GM21447 (cell line): ENCODE measurements at regions not wholly inside any gene's neighbourhood (a gene's known extent, or its start where the extent isn't known, plus 50 kb on each side); places are given as distances from the start of the nearest gene placed in this dataset.
"Not testable (repeated sequence)": the region's sequence is repeated elsewhere in the genome, so short reads cannot be mapped to it uniquely, and the experiment has no call there.

ENCODE experiments used
- ATAC-seq: cut with Tn5 transposase; IDR thresholded peaks from one replicate; pipeline ENCODE4 v1.9.1; 2021; ENCODE audit not compliant: unreplicated experiment

- ATAC-seq = no peak
Observed at GRCh38 chr5:97570242-97570641, 387.2 kb upstream of the RIOK2 start.

- no peak for ATAC-seq
Observed at GRCh38 chr5:97575322-97575721, 392.3 kb upstream of the RIOK2 start.

DNA sequence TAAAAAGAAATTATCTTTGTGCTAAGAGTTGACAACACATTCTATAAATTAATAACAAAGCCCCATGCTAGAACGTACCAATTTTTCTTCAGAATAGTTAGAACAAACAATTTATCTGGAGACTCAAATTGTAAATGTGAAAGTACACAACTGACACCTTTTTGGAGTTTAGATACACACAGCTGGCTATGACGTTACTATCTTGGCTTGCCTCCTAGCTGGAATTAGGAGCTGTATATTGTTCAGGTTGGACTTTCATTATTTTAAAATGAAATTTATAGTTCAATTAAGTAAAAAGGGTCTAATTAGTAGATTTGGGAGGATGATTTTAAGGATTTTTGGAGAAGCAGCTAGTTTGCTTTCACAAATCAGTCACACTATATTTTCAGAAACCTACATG is 393.9 kb upstream of the RIOK2 start:
- ATAC-seq = no peak

GRCh38 chr5:97579977-97580376 is 396.9 kb upstream of the RIOK2 start:
- not testable (repeated sequence) for ATAC-seq

DNA sequence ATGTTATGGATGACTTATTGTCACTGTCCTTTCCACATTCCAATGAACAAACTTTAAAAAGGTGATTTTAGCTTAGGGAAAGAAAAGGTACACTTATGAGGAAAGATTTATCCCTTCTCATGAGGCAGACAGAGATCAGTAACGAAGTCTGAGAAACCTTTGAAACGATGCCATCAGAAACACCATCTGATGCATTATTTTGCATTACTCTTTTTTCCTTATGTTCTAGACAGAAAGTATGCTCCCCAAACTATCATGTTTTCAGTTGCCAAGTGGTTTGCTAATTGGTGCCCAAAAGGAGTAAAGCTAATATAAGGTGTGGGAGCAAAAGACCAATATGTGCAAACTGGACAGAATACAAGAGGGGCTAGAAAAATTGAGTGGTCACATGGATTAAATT is 397.7 kb upstream of the RIOK2 start:
- ATAC-seq = no peak

GRCh38 chr5:97591781-97592180 is 408.7 kb upstream of the RIOK2 start:
- ATAC-seq = no peak

- ATAC-seq = no peak
Observed at GRCh38 chr5:97600486-97600885, 417.4 kb upstream of the RIOK2 start.

- no peak for ATAC-seq
Observed at GRCh38 chr5:97601651-97602050, 418.6 kb upstream of the RIOK2 start.

DNA sequence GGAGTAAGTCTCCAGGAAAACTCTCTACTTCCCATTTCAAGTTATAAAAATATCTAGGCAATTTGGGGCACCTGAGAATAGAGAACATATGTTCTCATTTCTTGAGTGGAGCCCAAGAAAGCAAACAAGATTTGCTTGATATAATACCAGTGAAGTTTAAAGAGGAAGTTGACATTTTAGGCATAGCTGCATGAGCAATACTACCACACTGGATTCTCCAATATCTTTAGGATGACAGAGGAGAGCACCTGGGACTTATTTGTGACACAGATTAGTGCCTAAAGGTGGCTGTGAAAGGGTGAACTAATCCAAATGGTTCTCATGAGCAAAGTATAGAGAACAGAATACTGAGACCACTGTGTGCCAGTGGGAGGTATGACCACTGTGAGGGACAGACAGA is 423.5 kb upstream of the RIOK2 start:
- no peak for ATAC-seq

DNA sequence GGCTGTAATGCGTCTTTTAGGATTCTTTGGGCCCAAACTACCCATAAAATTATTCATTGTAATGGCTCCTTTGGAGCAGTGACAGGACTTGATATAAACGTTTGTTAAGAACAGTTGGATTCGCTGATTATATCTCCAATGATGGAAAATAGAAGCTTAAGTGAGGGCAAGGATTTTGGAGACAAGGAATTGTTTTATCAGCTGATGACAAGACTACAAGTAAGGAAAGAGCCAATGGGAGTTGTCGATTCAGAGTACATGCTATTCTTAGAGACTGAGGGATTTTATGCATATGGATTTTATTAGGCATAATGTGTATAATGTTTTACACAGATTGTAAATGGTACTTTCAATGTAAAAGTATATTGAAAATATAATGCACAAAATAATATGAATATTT is 425.5 kb upstream of the RIOK2 start:
- no peak for ATAC-seq

GRCh38 chr5:97618721-97619120 is 435.7 kb upstream of the RIOK2 start:
- ATAC-seq = no peak

DNA sequence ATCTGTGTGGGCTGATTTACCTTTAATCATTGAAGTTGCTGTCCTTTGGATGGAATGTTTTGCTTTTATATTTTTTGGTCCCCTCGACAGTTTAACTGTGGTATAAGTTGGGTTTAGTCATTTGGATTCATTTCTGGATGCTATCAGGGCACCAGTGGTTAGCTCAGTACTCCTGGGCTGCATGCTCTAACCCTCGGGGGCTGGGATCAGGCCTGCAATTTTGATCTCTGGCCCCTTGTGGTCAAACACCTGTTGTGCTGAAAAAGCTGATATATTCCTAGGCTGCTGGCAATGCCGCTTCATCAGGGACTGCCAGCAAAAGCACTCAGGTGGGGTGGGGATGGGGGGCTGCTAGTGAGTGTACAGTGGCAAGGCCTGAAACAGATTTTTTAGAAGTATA is 440.4 kb upstream of the RIOK2 start:
- no peak for ATAC-seq

GRCh38 chr5:97624886-97625285 is 441.8 kb upstream of the RIOK2 start:
- no peak for ATAC-seq

- ATAC-seq = no peak
Observed at GRCh38 chr5:97627272-97627671, 444.2 kb upstream of the RIOK2 start.

- no peak for ATAC-seq
Observed at GRCh38 chr5:97628031-97628430, 445.0 kb upstream of the RIOK2 start.

DNA sequence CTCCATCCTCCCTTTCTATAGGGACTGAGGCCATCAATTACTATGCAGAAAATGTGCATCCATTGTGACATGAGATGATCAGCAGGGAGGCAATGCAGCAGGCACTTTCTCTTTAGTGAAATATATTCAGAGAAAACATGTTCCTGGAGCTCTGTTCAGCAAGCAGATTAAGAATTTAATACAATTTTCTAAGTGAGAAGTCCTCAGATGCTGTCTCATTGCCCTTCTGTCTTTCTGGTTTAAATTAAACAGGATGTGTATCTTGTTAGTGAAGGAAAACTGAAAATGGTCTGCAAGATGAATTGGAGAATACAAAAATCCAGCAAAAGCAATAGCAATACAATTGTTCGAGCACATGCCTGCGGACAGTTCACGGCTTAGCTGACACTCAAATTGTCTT is 445.8 kb upstream of the RIOK2 start:
- ATAC-seq = no peak

DNA sequence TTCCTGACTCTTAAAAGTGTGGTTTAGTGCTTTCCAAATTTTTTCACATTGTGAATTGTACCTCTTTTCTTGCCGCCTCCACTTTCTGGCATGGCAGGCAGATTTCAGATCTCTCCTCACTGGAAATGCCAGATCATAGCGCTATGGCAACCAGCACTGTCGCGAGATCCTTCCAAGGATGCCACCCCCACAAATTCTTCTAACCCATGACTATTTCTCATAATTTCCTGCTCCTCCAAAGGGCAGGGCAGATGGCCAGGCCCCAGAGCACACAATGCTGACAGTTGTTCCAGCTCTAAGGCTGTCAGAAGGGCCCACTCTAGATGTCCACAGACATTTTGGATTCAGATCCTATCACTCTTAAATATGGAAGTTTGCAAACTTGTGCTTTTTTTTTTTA is 446.2 kb upstream of the RIOK2 start:
- ATAC-seq = no peak

DNA sequence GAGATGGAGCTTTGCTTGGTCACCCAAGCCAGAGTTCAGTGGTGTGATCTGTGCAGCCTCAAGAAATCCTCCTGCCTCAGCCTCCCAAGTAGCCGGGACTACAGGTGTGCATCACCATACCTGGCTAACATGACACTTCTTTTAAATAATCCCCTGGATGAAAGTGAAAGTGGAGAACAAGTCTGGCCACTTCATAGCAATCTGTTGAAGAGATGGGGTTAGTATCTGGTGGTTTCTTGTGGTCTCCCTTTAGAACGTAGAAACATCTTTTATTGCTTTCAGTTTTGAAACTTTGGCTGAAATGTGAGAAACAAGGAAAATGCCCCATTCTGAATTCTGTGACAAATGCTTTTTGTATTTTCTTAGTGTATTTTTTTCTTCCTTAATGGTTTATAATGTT is 452.5 kb upstream of the RIOK2 start:
- ATAC-seq = no peak

- no peak for ATAC-seq
Observed at GRCh38 chr5:97636766-97637165, 453.7 kb upstream of the RIOK2 start.

- ATAC-seq = no peak
Observed at GRCh38 chr5:97641081-97641480, 458.0 kb upstream of the RIOK2 start.

GRCh38 chr5:97644206-97644605 is 461.2 kb upstream of the RIOK2 start:
- ATAC-seq = no peak

GRCh38 chr5:97644896-97645295 is 461.8 kb upstream of the RIOK2 start:
- no peak for ATAC-seq

DNA sequence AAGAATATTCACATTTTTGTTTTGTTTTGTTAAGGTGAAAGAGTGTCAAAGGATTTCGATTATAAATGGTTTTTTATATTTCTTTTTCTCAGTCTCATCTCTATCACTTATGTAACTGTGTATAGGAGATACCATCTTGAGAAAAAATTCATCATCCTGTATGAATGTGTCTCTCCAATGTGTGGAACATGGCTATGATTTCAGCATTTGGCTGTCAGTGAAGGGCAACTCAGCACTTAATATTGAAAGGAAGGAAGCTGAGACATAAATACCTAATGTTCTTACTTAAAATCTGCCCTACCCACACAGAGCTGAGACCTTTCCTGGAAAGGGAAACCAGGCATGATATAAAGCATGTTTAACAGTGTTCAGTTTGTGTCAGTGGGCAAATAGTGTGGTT is 474.2 kb upstream of the RIOK2 start:
- ATAC-seq = no peak
